ENCODE measurements at regions not wholly inside any gene's neighbourhood (a gene's known extent, or its start where the extent isn't known, plus 50 kb on each side); places are given as distances from the start of the nearest gene placed in this dataset.
A peak's percentile ranks its signal among the peaks of the same experiment; 100 is the strongest.

- TF ChIP-seq MAX (IDR thresholded peaks at IDR 0.05; ENCODE audit: low read depth, low read length) (no peak), CTCF (IDR thresholded peaks at IDR 0.05; ENCODE audit: low read depth, low read length) (no peak), POLR2A (IDR thresholded peaks at IDR 0.05; ENCODE audit: extremely low read depth, insufficient read length) (no peak), MYC (IDR thresholded peaks at IDR 0.05; ENCODE audit: low read depth, low read length) (no peak)
- H3K4me3 ChIP-seq (ENCODE audit: low read depth, low read length) = no peak overlapping the region
- DNase-seq (ENCODE audit: low read depth) = peak; percentile 43
Observed at GRCh38 chr3:161423911-161424522, 52.7 kb upstream of the SPTSSB start.

- DNase-seq (ENCODE audit: low read depth) = no peak
- no peak overlapping the region for H3K4me3 ChIP-seq (ENCODE audit: low read depth, low read length)
- no peak for TF ChIP-seq CTCF (IDR thresholded peaks at IDR 0.05; ENCODE audit: low read depth, low read length)
- no peak for TF ChIP-seq MAX (IDR thresholded peaks at IDR 0.05; ENCODE audit: low read depth, low read length)
- no peak for TF ChIP-seq MYC (IDR thresholded peaks at IDR 0.05; ENCODE audit: low read depth, low read length)
- no peak for TF ChIP-seq POLR2A (IDR thresholded peaks at IDR 0.05; ENCODE audit: extremely low read depth, insufficient read length)
Observed at GRCh38 chr3:161422171-161422700, 50.9 kb upstream of the SPTSSB start.

Measured in NB4 (cell line).